Glutamatergic neuron (in vitro differentiated cells): ENCODE measurements at regions not wholly inside any gene's neighbourhood (a gene's known extent, or its start where the extent isn't known, plus 50 kb on each side); places are given as distances from the start of the nearest gene placed in this dataset.

Experiments used
- DNase-seq: peaks from one replicate; pipeline ENCODE4 v3.0.0; 2022
- H3K27ac Mint-ChIP-seq: one replicate; pipeline ENCODE4 v1.8.0; 2020; ENCODE audit warnings: mild to moderate bottlenecking, mixed read lengths, inconsistent platforms; ENCODE audit not compliant: unreplicated experiment
- H3K27me3 Mint-ChIP-seq: one replicate; pipeline ENCODE4 v1.8.0; 2020; ENCODE audit warnings: mild to moderate bottlenecking, moderate library complexity, mixed read lengths, inconsistent platforms; ENCODE audit not compliant: unreplicated experiment
- H3K36me3 Mint-ChIP-seq: one replicate; pipeline ENCODE4 v1.8.0; 2020; ENCODE audit warnings: mild to moderate bottlenecking, mixed read lengths, inconsistent platforms; ENCODE audit not compliant: unreplicated experiment
- H3K4me1 Mint-ChIP-seq: one replicate; pipeline ENCODE4 v1.8.0; 2020; ENCODE audit warnings: mild to moderate bottlenecking, low read depth, mixed read lengths, inconsistent platforms; ENCODE audit not compliant: unreplicated experiment
- H3K4me3 Mint-ChIP-seq: one replicate; pipeline ENCODE4 v1.8.0; 2020; ENCODE audit warnings: mild to moderate bottlenecking, mixed read lengths, inconsistent platforms; ENCODE audit not compliant: unreplicated experiment
- H3K9me3 Mint-ChIP-seq: one replicate; pipeline ENCODE4 v1.8.0; 2020; ENCODE audit warnings: mild to moderate bottlenecking, moderate library complexity, mixed read lengths, inconsistent platforms; ENCODE audit not compliant: unreplicated experiment
- TF ChIP-seq, protein P1 (sequence below): fragments of 200-600 bp; sonication (generic); IDR thresholded peaks from one replicate; pipeline ENCODE4 v1.5.0; 2021; ENCODE audit not compliant: partially characterized antibody, unreplicated experiment

DNA sequence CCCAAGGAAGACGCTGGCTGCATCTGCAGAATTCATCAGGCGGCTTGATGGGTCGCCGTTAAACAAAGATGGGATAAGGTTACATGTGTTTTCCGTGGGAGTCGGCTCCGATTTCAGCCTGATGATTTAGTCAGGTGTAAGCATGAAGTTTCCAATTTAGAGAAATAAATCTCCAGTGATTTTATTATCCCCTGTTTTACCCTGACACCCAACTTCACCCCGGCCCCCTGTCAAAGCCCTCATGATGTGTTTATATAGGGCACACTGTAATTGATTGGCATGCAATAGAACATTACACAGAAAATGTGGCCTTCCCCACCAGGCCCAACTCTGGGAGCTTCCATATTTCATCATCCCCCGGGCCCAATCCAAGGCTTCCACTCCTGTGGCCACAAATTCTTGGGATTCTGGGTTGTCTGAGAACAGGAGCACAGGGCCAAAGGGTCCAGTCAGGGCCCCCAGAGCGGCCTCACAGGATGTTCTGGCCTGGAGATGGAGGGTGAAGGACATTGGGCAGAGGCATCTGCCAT lies 72.5 kb downstream of the FOXD2 start:
- Mint-ChIP-seq H3K27ac (no peak overlapping the region), H3K27me3 (peaks cover 13% of the 10 kb centered on the region), H3K4me1 (no peaks in the 10 kb centered on the region), H3K9me3 (no peaks in the 10 kb centered on the region), H3K36me3 (peaks cover 5% of the 10 kb centered on the region), H3K4me3 (no peak overlapping the region)
- TF ChIP-seq, protein P1, sequence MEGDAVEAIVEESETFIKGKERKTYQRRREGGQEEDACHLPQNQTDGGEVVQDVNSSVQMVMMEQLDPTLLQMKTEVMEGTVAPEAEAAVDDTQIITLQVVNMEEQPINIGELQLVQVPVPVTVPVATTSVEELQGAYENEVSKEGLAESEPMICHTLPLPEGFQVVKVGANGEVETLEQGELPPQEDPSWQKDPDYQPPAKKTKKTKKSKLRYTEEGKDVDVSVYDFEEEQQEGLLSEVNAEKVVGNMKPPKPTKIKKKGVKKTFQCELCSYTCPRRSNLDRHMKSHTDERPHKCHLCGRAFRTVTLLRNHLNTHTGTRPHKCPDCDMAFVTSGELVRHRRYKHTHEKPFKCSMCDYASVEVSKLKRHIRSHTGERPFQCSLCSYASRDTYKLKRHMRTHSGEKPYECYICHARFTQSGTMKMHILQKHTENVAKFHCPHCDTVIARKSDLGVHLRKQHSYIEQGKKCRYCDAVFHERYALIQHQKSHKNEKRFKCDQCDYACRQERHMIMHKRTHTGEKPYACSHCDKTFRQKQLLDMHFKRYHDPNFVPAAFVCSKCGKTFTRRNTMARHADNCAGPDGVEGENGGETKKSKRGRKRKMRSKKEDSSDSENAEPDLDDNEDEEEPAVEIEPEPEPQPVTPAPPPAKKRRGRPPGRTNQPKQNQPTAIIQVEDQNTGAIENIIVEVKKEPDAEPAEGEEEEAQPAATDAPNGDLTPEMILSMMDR: no peak
- DNase-seq: no peak

- Mint-ChIP-seq H3K9me3 (no peaks in the 10 kb centered on the region), H3K27me3 (peaks cover 8% of the 10 kb centered on the region), H3K36me3 (peaks cover 5% of the 10 kb centered on the region), H3K27ac (no peak overlapping the region), H3K4me3 (no peak overlapping the region), H3K4me1 (no peaks in the 10 kb centered on the region)
- DNase-seq: no peak
- TF ChIP-seq, protein P1: no peak
Observed at GRCh38 chr1:47511825-47512224, 74.0 kb downstream of the FOXD2 start.

DNA sequence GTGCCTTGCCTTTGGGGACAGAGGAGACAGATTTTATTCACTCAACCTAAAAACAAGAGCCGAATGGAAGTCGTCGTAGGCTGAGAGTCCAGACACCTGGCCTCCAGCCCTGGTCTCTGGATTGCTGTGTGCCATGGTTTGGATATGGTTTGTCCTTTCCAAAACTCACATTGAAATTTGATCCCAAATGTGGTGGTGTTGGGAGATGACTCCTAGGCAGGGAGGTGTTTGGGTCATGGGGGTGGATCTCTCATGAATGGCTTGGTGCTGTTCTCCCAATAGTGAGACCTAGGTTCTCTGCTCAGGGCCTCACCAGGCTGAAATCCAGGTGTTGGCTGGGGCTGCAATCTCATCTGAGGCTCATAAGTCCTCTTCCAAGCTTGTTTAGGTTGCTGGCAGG lies 75.5 kb downstream of the FOXD2 start:
- no peaks in the 10 kb centered on the region for H3K4me1 Mint-ChIP-seq
- peaks cover 2% of the 10 kb centered on the region for H3K9me3 Mint-ChIP-seq
- no peak overlapping the region for H3K4me3 Mint-ChIP-seq
- TF ChIP-seq, protein P1: no peak
- H3K27ac Mint-ChIP-seq: no peak overlapping the region
- peaks cover 4% of the 10 kb centered on the region for H3K36me3 Mint-ChIP-seq
- no peak for DNase-seq
- H3K27me3 Mint-ChIP-seq: peaks cover 6% of the 10 kb centered on the region

DNA sequence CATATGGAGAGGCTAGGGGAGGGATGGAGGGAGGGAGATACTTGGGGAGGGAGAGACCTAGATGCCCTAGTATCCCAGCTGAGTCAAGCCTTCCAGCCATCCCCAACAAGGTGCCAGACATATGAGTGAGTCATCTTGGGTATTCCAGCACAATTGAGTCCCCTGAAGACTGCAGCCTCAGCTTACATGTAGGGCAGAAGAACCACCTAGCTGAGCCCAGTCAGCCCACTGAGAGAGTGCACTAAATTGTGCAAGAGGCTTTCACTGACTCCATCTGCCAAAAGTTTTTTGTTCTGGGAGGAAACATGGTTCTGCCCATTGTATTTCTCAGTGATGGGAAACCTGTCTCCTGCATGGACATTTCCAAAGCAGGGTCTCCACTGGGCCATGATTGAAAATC lies 76.4 kb downstream of the FOXD2 start:
- TF ChIP-seq, protein P1: no peak
- no peak for DNase-seq
- Mint-ChIP-seq H3K36me3 (peaks cover 4% of the 10 kb centered on the region), H3K4me1 (no peaks in the 10 kb centered on the region), H3K4me3 (no peak overlapping the region), H3K9me3 (peaks cover 2% of the 10 kb centered on the region), H3K27me3 (peaks cover 6% of the 10 kb centered on the region), H3K27ac (no peak overlapping the region)

GRCh38 chr1:47515164-47515789 lies 77.4 kb downstream of the FOXD2 start:
- DNase-seq: no peak
- Mint-ChIP-seq H3K4me1 (no peaks in the 10 kb centered on the region), H3K27me3 (peaks cover 6% of the 10 kb centered on the region), H3K36me3 (peaks cover 4% of the 10 kb centered on the region), H3K9me3 (peaks cover 2% of the 10 kb centered on the region), H3K4me3 (no peak overlapping the region), H3K27ac (no peak overlapping the region)
- TF ChIP-seq, protein P1: no peak
